ENCODE measurements at regions not wholly inside any gene's neighbourhood (a gene's known extent, or its start where the extent isn't known, plus 50 kb on each side); places are given as distances from the start of the nearest gene placed in this dataset.

- no peak for DNase-seq
Observed at GRCh38 chrX:10021461-10022272, 54.5 kb downstream of the CLDN34 start.

- no peak for DNase-seq
Observed at GRCh38 chrX:10022273-10022541, 55.0 kb downstream of the CLDN34 start.

- DNase-seq = no peak
Observed at GRCh38 chrX:10022580-10023245, 55.6 kb downstream of the CLDN34 start.

GRCh38 chrX:10023821-10024220, 56.7 kb downstream of the CLDN34 start:
- DNase-seq = no peak

GRCh38 chrX:10025742-10026493, 58.8 kb downstream of the CLDN34 start:
- no peak for DNase-seq

GRCh38 chrX:10028283-10029104, 61.3 kb downstream of the CLDN34 start:
- DNase-seq = no peak

- no peak for DNase-seq
Observed at GRCh38 chrX:10030570-10030969, 63.4 kb downstream of the CLDN34 start.

GRCh38 chrX:10031746-10032145, 64.6 kb downstream of the CLDN34 start:
- no peak for DNase-seq

GRCh38 chrX:10032147-10032546, 65.0 kb downstream of the CLDN34 start:
- no peak for DNase-seq

GRCh38 chrX:10033375-10034007, 66.3 kb downstream of the CLDN34 start:
- no peak for DNase-seq

GRCh38 chrX:10034740-10035260, 67.6 kb downstream of the CLDN34 start:
- no peak for DNase-seq

GRCh38 chrX:10038585-10038984, 71.4 kb downstream of the CLDN34 start:
- DNase-seq = no peak

- DNase-seq = no peak
Observed at GRCh38 chrX:10039821-10040793, 72.9 kb downstream of the CLDN34 start.

- no peak for DNase-seq
Observed at GRCh38 chrX:10040961-10041360, 73.8 kb downstream of the CLDN34 start.

- no peak for DNase-seq
Observed at GRCh38 chrX:10041383-10041782, 74.2 kb downstream of the CLDN34 start.

GRCh38 chrX:10042055-10042454, 74.9 kb downstream of the CLDN34 start:
- DNase-seq = no peak

GRCh38 chrX:10043386-10043785, 76.2 kb downstream of the CLDN34 start:
- DNase-seq = no peak

GRCh38 chrX:10044021-10044420, 76.9 kb downstream of the CLDN34 start:
- no peak for DNase-seq

GRCh38 chrX:10045327-10046000, 78.3 kb downstream of the CLDN34 start:
- DNase-seq = no peak

GRCh38 chrX:10047133-10047532, 80.0 kb downstream of the CLDN34 start:
- no peak for DNase-seq
